RWPE1 (cell line): ENCODE measurements at regions not wholly inside any gene's neighbourhood (a gene's known extent, or its start where the extent isn't known, plus 50 kb on each side); places are given as distances from the start of the nearest gene placed in this dataset.

Experiments used
- CTCF ChIA-PET: fragments of 350-600 bp; sonication (Branson Sonifier 250); formaldehyde crosslinking; extraction: SDS; loops from one replicate; lab custom pipeline; 2021; lab: Yijun Ruan, JAX
- POLR2A ChIA-PET: fragments of 400-600 bp; formaldehyde crosslinking; extraction: SDS; loops from one replicate; lab custom pipeline; 2020; ENCODE audit warnings: antibody characterized with exemption; ENCODE audit not compliant: low non-redundant PET; lab: Yijun Ruan, JAX
- DNase-seq: peaks from one replicate; pipeline ENCODE4 v3.0.0; 2012; ENCODE audit warnings: low spot score
- H3K27ac ChIP-seq: fragments of 450-650 bp; 2 replicates; pipeline ENCODE4 v1.5.1; 2017
- CTCF ChIP-seq: fragments of 450-650 bp; conservative IDR thresholded peaks from 2 replicates; pipeline ENCODE4 v1.5.1; 2017; ENCODE audit warnings: low read depth, mild to moderate bottlenecking

GRCh38 chr2:41483982-41484857 lies 563.6 kb upstream of the PKDCC start:
- POLR2A ChIA-PET, result no interaction called here
- no peak overlapping the region for H3K27ac ChIP-seq
- CTCF ChIA-PET, result no interaction called here
- no peak for TF ChIP-seq CTCF
- no peak for DNase-seq

- ChIA-PET CTCF (no interaction called here), POLR2A (no interaction called here)
- no peak for DNase-seq
- H3K27ac ChIP-seq, result no peak overlapping the region
- no peak for TF ChIP-seq CTCF
Measured at GRCh38 chr2:41484858-41485234, 563.0 kb upstream of the PKDCC start.

GRCh38 chr2:41486948-41487347 lies 560.9 kb upstream of the PKDCC start:
- H3K27ac ChIP-seq, result no peak overlapping the region
- TF ChIP-seq CTCF, result no peak
- ChIA-PET POLR2A (no interaction called here), CTCF (no interaction called here)
- no peak for DNase-seq

- ChIA-PET CTCF (no interaction called here), POLR2A (no interaction called here)
- H3K27ac ChIP-seq, result no peak overlapping the region
- TF ChIP-seq CTCF, result no peak
- no peak for DNase-seq
Measured at GRCh38 chr2:41488888-41489287, 558.9 kb upstream of the PKDCC start.

- CTCF ChIA-PET, result no interaction called here
- POLR2A ChIA-PET, result no interaction called here
- no peak for TF ChIP-seq CTCF
- DNase-seq, result no peak
- no peak overlapping the region for H3K27ac ChIP-seq
Measured at GRCh38 chr2:41489638-41490037, 558.2 kb upstream of the PKDCC start.

GRCh38 chr2:41495050-41495449 lies 552.8 kb upstream of the PKDCC start:
- no peak for TF ChIP-seq CTCF
- no peak overlapping the region for H3K27ac ChIP-seq
- ChIA-PET POLR2A (no interaction called here), CTCF (no interaction called here)
- no peak for DNase-seq
